HG03520 (cell line): ENCODE measurements at regions not wholly inside any gene's neighbourhood (a gene's known extent, or its start where the extent isn't known, plus 50 kb on each side); places are given as distances from the start of the nearest gene placed in this dataset.

Source experiments
- ATAC-seq: cut with Tn5 transposase; IDR thresholded peaks from one replicate; pipeline ENCODE4 v1.9.1; 2021; ENCODE audit warnings: mild to moderate bottlenecking, moderate library complexity; ENCODE audit not compliant: unreplicated experiment

DNA sequence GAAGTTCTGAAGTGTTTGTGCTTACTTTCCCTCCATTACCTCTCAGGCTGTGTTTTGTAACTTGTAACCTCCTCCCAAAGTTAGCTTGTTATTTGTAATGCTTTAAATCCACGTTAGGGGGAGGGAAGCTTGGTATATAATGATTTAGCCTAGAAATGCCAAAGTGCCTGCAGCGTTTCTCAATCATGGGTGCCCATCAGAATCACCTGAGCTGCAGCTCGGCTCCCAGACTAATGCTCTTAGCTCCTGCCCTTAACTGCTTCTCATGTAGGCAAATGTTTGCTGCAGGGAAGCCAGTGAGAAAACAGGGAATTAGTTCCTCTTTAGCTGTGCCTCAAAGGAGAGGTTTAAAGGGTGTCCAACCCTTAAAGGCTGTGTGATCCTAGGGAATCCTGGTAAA lies 219.2 kb upstream of the NAALADL2 start:
- no peak for ATAC-seq

DNA sequence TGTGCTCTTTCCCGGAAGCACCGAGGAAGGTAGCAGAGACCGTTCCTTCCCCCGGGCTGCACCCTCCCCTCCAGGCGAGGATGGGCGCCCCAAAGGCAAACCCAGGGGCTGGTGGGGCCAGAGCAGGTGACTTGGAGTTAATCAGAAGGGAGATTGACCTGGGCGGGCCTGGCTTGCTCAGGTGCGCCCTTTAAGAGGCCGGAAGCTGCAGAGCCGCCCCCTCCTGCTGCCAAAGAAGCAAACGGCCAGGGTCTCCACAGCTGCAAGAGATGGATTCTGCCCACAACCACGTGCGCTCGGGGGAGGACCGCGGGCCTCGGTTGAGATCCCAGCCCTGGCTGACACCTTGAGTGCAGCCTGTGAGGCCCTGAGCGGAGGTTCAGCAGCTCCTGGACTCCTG lies 218.2 kb upstream of the NAALADL2 start:
- ATAC-seq = no peak

DNA sequence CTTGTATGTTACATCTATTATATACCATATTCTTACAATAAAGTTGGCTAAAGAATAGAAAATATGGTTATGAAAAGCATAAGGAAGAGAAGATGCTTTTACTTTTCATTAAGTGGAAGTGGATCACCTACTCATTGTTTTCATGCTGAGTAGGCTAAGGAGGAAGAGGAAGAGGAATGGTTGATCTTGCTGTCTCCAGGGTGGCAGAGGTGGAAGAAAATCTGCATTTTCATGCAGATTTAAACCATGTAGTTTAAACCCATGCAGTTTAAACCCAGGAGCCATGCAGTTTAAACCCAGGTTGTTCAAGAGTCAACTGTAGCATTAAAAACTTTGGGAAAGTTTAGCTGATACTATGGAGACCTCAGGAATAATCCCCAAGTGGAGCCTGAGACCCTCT lies 214.8 kb upstream of the NAALADL2 start:
- no peak for ATAC-seq

DNA sequence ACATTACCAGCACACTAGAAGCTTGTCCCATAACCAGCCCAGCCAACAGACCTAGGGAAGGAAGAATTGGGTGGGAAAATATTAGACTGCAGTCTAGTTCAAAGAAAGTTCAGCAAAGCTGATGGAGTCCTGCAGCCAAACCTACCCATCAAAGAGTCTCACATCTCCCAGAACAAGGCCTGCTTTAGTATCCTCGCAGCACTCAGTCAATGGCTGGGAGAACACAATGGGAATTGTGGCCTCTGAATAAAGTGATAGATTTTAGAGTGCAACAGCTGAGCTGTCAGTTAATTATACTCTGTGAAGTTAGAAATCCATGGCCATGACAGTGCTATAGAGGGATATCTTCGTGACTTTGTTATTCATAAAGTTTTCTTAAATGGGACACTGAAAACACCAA lies 207.2 kb upstream of the NAALADL2 start:
- no peak for ATAC-seq

DNA sequence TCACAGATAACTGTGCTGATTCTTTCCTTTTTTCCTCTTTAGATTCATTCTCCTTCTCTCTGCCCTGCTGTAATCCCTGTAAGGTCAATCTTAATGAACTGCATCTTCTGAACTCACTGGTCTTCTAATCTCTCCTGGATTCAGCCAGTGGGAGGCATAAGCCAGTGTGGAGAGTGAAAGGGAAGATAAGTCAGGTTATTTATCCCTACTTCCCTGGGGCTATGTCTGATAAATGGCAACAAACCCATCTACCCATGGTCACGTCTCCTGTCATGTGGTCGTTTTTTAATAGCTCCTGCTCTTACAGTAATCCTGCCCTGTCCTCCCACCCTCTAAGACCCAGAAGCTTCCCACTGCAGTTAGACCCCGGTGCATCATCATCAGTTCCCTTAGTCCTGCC lies 199.6 kb upstream of the NAALADL2 start:
- ATAC-seq = no peak

DNA sequence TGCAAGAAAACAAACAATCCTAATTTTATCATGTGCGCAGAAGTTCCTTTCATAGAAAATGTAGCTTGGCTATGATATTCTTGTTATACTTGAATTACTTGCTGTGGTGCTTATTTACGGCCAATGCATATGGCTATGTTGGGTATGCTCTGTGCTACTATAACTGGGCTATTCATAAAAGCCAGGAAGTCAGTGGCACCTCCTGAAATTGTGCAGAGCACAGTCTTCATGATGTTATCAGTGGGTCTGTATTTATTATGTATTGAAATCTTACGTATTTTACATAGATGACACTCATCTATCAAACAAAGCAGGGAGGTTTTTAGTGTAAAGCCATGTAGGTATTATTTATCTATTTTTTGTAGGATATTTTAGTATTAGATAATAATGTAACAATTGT lies 196.5 kb upstream of the NAALADL2 start:
- ATAC-seq = no peak

DNA sequence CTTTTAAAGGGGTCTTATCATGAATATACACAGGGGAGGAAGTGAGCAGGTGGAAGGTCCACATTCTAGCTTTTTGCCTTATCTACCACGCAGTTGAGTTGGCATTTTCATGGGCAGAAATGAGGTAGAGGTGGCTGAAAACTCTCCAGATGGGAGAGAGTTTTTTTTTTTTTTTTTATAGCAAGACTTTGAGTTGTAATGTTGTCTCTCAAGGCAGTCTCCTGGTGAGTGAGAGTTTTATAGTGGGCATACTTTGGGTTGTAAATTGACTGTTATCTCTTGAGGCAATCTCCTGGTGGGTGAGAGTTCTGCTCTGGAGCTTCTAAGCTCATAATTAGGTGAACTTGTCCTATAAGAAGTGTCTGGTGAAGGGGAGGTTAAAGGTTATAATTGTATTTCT lies 191.7 kb upstream of the NAALADL2 start:
- no peak for ATAC-seq

DNA sequence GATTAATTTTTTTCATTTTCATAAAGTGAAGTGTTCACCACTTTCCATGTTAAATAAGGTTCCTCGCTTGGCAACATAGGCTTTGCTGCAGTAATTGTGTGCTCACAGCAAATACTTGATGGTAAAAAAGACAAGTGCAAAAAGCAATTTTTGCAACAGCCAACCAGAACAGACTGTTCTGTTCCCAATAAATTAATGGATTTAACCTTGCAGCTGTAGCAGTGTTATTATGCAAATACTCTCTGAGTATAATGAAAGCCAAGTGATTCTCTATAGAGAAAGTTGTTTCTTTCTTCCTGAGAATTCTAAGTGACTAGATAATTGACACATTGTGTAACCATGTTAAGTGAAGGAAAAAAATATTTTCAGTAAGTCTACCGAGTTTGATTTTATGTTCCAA lies 183.7 kb upstream of the NAALADL2 start:
- no peak for ATAC-seq

DNA sequence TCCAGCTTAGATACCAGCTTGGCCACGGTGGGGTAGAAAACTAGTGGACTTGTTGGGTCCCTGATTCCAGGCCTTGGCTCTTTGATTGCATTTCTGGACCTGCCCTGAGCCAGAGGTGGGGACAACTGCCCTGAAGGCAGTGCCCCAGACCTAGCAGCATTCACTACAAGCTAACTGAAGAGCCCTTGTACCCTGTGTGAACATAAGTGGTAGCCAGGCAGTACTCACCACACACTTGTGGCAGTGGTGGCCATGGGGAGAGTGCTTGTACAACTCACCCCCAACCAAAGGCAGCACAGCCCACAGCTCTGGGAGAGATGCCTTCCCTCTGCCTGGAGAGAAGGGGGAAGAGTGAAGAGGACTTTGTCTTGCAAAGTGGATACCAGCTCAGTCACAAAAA lies 177.3 kb upstream of the NAALADL2 start:
- no peak for ATAC-seq

DNA sequence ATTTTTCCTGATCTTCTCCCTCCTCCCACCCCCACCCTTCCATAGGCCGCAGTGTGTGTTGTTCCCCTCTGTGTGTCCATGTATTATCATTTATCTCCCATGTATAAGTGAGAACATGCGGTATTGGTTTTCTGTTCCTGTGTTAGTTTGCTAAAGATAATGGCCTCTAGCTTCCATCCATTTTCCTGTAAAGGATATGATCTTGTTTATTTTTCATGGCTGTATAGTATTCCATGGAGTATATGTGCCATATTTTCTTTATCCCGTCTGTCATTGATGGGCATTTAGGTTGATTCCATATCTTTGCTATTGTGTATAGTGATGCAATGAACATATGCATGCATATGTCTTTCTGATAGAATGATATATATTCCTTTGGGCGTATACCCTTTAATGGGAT lies 173.3 kb upstream of the NAALADL2 start:
- no peak for ATAC-seq

DNA sequence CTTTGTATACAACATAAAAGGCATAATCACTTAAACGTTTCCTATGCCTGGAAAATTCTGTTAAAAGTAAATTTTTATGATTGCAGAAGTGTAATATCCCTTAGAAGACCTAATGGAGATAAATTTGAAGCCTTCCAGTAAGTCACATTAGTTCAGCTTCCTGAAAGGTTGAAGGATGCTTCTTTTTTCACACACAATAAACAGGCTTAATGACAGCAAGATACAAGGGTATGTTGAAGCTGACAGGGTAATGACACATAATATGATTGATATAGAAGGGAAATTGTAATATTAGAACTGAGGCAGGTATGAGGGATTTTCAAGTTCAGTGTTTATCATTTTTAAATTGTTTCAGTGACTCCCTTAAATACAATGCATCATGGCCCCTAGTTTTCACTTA lies 161.8 kb upstream of the NAALADL2 start:
- no peak for ATAC-seq

DNA sequence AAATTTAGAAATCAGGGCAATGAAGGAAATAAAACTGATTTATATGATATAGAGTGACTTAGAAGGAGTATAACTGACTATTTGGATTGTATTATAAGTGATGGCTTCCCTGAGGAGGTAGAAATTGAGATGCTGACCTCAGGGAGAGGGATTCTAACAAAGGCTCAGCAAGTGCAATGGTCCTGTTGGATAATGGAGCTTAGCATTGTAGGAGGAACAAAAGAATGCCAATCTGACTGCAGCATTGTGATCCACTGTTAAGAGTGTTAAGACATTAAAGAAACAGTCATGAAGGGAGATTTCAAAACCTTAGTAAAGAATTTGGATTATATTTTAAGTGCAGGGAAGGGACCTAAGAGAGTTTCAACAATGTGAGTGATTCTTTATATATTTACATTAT lies 158.4 kb upstream of the NAALADL2 start:
- ATAC-seq = no peak

DNA sequence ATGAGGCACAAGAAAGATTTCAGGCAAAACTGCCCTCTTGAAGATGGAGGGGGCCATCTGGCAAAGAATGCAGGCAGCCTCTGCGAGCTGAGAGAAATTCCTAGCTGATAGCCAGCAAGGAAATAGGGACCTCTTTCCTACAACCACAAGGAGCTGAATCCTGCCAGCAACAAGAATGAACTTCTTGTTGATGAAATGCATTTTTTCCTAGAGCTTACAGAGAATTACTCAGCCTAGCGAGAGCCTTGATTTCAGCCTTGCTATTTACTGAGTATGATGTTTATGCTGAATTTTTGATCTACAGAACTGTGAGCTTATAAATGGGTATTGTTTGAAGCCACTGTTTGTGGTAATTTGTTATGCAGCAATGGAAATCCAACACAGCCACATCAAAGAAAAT lies 148.5 kb upstream of the NAALADL2 start:
- no peak for ATAC-seq

DNA sequence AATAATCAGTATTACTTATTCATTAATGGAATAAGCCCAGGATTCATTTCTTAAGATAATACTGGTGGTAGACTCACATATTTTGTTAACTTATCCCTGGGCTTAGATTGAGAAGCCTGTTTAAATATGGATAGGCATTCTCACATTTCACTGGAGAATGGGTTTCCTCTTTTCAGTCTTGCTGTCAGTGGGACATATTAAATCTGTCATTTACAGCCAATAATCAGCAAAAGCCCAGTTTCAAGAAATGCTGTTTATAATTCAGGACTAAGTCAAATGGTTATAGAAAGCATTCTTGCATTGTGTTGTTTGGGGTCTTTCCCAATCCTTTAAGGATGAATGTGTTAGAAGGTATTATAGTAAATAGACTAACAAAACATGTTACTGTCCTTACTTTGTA lies 143.7 kb upstream of the NAALADL2 start:
- no peak for ATAC-seq

DNA sequence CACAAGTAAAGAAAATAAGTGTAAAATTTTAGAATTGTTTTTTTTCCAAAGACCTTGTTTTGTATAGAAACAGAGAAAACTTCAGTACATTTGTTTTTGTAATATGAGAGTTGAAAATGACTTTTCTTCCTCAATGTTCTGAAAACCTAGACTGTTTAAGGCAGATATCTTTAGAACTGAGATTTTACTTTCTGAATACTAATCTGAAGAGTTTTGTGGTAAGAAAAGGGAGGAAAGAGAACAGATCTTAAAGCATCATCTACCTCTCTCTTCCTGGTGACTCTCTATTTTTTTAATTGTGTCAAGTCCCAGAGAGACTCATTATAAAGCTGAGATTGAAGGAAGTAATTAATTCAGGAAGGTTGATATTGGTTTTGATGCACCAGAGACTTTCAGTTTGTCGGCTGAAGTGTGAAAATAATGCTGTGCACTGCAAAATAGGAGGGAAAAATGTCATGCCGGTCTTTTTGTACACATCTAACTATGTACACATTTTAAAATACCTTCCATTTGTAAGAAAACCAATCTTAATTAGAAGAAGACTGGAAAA lies 142.1 kb upstream of the NAALADL2 start:
- ATAC-seq = no peak

DNA sequence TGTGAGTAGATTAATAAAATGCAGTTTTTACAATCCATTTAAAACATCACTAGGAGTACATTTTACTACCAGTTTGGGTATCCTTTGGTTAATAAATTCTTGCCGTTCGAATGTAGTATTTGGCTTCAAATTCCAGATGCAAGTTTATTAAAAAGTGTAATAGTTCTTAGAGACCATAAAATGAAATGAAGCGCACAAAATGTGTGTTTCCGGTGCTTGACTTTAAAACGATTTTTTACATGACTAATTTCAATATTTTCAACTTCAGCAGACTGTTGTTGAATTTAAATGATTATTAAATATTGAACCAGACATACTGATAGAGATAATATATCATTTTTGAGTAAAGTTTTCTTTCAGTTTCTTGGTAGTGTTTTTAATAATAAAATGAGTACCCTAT lies 138.4 kb upstream of the NAALADL2 start:
- ATAC-seq = no peak

DNA sequence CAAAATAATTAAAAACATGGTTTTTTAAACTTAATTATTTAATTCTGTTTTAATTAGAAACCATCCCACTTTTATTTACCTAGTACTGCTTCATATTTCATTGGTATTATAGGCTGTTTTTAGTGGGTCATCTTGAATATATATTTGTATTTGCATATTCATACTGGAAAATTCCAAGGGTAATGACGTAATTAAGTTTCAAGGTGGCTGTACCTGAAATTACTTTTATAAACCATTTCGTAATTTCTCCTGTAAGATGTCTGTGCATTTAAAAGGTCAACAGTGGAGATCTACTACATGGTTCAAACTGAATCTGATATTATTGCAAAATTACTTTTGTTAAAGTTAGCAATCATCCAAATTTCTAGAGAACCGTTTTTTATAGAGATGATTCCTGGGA lies 133.8 kb upstream of the NAALADL2 start:
- no peak for ATAC-seq

DNA sequence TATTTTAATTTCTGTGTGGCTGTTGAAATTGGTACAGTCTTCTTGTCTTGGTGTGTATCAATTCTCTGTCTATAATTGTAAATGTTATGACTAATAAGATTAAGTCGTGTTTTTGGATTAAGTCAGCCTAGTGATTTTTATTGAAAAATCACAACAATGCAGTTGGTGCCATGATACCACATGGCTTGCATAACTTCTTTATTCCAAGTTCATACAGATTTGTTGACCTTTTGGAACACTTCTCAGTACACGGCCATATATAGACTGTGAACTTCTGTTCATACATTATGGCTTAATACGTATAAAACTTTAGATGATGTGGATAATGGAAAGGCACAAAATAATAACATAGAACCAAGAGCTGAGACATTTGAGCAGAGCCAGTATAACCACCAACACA lies 121.2 kb upstream of the NAALADL2 start:
- no peak for ATAC-seq

DNA sequence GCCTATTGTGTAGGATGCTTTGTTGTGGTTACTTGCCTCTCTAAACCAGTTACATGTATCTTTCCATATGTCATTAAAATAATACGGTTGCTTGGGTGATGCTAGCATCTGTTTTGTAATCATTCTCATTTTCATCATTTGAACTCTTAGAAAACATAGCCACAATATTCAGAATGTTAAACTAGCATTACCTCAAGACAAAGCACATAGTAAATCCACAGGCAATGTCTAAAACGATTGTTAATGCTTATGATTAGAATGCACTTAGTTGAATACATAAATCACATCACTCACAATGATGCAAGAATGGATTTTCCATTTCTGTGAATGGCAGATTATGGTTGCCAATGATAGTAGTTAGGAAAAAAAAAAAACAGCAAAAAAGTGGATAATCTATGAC lies 110.0 kb upstream of the NAALADL2 start:
- no peak for ATAC-seq

DNA sequence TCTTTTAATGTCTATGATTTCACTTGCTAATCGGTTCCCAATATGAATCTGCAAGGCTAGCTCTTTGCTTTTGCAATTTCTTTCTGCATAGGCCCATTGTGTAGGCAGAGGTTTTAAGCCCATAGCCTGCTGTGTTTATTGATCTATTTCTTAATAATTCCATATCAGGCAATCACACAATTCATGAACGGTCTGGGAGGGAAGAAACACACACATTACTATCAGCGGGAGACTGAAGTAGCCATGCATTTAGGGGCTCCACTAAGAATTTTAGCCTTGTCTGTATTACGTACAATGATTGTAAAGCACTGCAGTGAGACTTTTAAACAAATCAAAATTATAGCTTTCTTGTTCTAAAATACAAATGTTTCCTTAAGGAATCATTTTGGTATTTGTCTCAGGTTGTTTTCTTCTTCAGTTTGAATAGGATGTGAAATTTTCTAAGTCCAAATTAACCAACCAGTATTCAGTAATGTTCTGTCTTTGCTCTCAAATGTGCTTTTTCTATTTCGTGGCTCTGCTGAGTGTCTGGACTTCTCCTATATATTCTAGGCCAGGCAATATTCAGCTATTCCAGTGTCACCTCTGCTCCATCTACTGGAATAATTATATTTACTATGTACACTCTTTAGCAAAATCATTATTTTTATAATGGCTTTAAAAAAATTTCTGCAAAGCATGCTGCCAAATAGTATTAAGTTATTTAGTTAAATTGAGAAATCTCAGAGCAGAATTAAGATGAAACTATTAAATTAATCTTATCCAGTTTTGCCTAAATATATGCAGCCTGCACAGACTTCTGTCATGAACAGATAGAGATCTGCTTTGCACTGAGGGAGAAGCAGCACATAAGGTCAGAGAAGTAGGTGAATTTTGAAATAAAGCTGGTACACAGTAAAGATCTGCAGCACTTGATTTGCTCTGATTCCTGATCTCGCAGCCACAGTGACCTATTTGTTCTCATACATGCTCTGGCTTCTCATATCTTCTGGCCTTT lies 103.0 kb upstream of the NAALADL2 start:
- ATAC-seq = no peak

DNA sequence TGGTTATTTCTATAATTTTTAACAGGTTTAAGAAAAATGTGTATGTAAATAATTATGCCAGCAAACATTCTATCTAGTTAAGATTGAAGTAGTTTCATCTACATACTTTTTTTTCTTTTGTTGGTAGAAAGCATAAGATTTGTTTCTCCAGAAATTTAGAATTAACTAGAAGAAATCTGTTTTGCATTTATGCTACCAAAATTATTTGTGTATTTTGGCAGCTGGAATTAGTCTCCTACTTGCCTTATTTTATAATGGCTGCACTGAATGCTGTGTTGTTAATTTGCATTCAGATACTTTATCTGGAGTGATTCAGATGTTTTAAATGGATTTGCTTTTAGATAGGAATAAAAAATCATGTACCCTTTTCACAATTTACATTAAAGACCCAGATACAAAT lies 100.2 kb upstream of the NAALADL2 start:
- no peak for ATAC-seq

DNA sequence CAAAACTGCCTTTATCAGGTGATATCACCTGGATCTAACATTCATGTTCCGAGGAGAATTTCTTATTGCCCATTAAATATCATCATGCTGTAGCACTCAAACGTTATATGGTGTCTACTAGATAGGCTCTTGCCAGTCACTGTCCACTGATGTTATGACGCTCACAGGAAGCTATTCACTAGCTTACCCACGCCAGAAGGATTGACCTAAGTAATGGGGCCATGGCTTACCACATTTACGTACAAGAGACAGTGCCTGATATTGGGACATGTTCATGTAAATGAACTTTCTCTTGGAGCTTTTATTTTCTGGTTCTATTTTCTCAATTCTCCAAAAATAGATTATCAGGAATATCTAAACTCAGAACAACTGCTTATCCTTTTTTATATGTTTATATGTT lies 91.7 kb upstream of the NAALADL2 start:
- no peak for ATAC-seq
